GM12874 (cell line): ENCODE measurements at regions not wholly inside any gene's neighbourhood (a gene's known extent, or its start where the extent isn't known, plus 50 kb on each side); places are given as distances from the start of the nearest gene placed in this dataset.

Source experiments
- CTCF ChIP-seq: IDR thresholded peaks from 2 replicates; pipeline ENCODE4 v1.5.1; 2011; ENCODE audit warnings: low read depth, mild to moderate bottlenecking, control low read depth, low read length, moderate library complexity; ENCODE audit not compliant: insufficient read depth

GRCh38 chr3:153103406-153103945 is 58.5 kb upstream of the RAP2B start:
- no peak for TF ChIP-seq CTCF

GRCh38 chr3:153110041-153110440 is 52.0 kb upstream of the RAP2B start:
- no peak for TF ChIP-seq CTCF

GRCh38 chr3:153111016-153111415 is 51.0 kb upstream of the RAP2B start:
- no peak for TF ChIP-seq CTCF
